Smooth muscle cell (in vitro differentiated cells): ENCODE measurements at regions not wholly inside any gene's neighbourhood (a gene's known extent, or its start where the extent isn't known, plus 50 kb on each side); places are given as distances from the start of the nearest gene placed in this dataset.

Experiments
- DNase-seq: peaks from one replicate; lab custom pipeline; 2025; ENCODE audit not compliant: unreplicated experiment; lab: John Stamatoyannopoulos, UW
- H2AFZ ChIP-seq: fragments of 200-600 bp; sonication (generic); 2 replicates; pipeline ENCODE4 v1.6.0; 2016; ENCODE audit warnings: antibody characterized with exemption, low read depth, mild to moderate bottlenecking
- H3F3A ChIP-seq: fragments of 200-600 bp; sonication (generic); 2 replicates; pipeline ENCODE4 v1.6.0; 2017; ENCODE audit warnings: antibody characterized with exemption, low read depth
- H3K27ac ChIP-seq: fragments of 200-600 bp; sonication (generic); 2 replicates; pipeline ENCODE4 v1.5.1; 2016; ENCODE audit warnings: low read depth, mild to moderate bottlenecking
- H3K27me3 ChIP-seq: fragments of 200-600 bp; sonication (generic); 2 replicates; pipeline ENCODE4 v1.6.1; 2016; ENCODE audit warnings: low read depth, mild to moderate bottlenecking
- H3K36me3 ChIP-seq: fragments of 200-600 bp; sonication (generic); 2 replicates; pipeline ENCODE4 v1.5.1; 2016; ENCODE audit warnings: low read depth
- H3K4me1 ChIP-seq: fragments of 200-600 bp; sonication (generic); 2 replicates; pipeline ENCODE4 v1.5.1; 2016; ENCODE audit warnings: low read depth
- H3K4me2 ChIP-seq: fragments of 200-600 bp; sonication (generic); 2 replicates; pipeline ENCODE4 v1.6.0; 2016; ENCODE audit warnings: mild to moderate bottlenecking
- H3K4me3 ChIP-seq: fragments of 200-600 bp; sonication (generic); 2 replicates; pipeline ENCODE4 v1.5.1; 2016; ENCODE audit warnings: mild to moderate bottlenecking
- H3K79me2 ChIP-seq: fragments of 200-600 bp; sonication (generic); 2 replicates; pipeline ENCODE4 v1.6.0; 2016; ENCODE audit warnings: low read depth, mild to moderate bottlenecking
- H3K9ac ChIP-seq: fragments of 200-600 bp; sonication (generic); 2 replicates; pipeline ENCODE4 v1.6.0; 2016; ENCODE audit warnings: low read depth
- H3K9me3 ChIP-seq: fragments of 200-600 bp; sonication (generic); replicated peaks from 2 replicates; pipeline ENCODE4 v1.5.1; 2016; ENCODE audit warnings: low read depth
- H4K20me1 ChIP-seq: fragments of 200-600 bp; sonication (generic); 2 replicates; pipeline ENCODE4 v1.6.0; 2016; ENCODE audit warnings: low read depth
- CTCF ChIP-seq: fragments of 200-600 bp; sonication (generic); IDR thresholded peaks from 2 replicates; pipeline ENCODE4 v1.5.1; 2017; ENCODE audit warnings: borderline replicate concordance, mild to moderate bottlenecking, antibody characterized with exemption; ENCODE audit not compliant: insufficient read depth, poor library complexity, severe bottlenecking
- WGBS: methylation state at CpG from one replicate; pipeline ENCODE4 v1.1.7; 2016; ENCODE audit warnings: low lambda C conversion rate; 5-methylcytosine and 5-hydroxymethylcytosine counted together

DNA sequence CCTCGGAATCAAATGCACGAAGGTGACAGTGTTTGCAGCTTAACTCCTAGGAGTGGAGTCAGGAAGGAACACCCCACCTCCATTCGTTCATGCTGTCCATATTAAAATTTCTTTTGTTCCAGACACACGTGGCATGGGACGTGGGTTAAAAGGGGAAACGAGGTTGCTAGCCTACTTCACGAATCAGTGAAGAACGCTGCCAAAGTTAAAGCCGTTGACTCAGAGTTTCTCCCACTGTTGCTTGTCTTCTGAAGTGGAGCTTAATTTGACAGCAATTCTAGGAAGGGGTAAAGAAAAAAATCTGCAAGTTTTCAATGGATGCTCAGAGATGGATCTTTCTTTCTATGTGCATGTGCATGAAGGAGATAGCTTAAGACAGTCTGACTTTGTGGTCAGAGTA lies 499.1 kb downstream of the CD83 start:
- Histone ChIP-seq H3K27me3 (peaks cover 13% of the 10 kb centered on the region), H2AFZ (no peak overlapping the region), H3K9ac (no peak overlapping the region), H3K27ac (no peak overlapping the region), H4K20me1 (no peaks in the 10 kb centered on the region), H3F3A (no peaks in the 10 kb centered on the region), H3K36me3 (no peaks in the 10 kb centered on the region), H3K79me2 (no peaks in the 10 kb centered on the region), H3K4me2 (no peak overlapping the region), H3K9me3 (no peaks in the 10 kb centered on the region), H3K4me3 (no peak overlapping the region), H3K4me1 (no peaks in the 10 kb centered on the region)
- 86% methylated on average over 9 of the region's 9 CpGs for WGBS
- DNase-seq = no peak
- no peak for TF ChIP-seq CTCF

DNA sequence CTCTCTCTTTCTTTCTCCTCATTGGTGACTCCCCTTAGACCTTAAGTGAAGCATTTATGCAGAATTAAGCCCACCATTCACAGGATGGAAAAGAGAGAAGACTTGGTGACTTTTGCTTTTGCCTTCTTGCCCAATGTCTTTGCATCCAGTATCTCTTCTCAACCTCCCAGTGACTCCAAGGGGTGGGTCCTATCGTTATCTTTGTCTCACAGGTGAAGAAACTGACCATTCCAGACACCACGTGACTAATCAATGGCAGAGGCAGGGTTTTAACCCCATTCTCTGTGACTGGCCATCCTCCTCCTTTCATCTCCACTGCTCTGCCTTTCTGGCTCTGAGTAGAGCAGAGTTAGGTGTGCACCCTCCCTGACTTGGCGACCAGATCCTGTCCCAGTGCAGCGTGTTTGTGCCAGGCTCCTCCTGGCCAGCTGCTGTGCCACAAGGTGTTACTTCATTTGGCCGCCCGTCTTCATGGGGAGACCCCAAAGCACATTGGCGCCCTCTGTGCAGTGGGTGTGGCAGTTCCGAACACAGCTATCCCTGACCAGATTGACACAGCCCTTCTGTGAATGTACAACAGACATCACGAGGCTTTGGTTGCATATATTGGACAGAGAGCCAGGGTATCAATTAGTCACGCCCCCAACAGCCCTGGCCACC lies 501.3 kb downstream of the CD83 start:
- TF ChIP-seq CTCF = no peak
- Histone ChIP-seq H3K9me3 (no peaks in the 10 kb centered on the region), H3K27me3 (peaks cover 13% of the 10 kb centered on the region), H4K20me1 (no peaks in the 10 kb centered on the region), H3K9ac (no peak overlapping the region), H3K36me3 (no peaks in the 10 kb centered on the region), H3K27ac (no peak overlapping the region), H3K79me2 (no peaks in the 10 kb centered on the region), H3K4me1 (no peaks in the 10 kb centered on the region), H3K4me2 (no peak overlapping the region), H2AFZ (no peak overlapping the region), H3K4me3 (no peak overlapping the region), H3F3A (no peaks in the 10 kb centered on the region)
- no peak for DNase-seq
- WGBS = 87% methylated on average over 10 of the region's 10 CpGs

DNA sequence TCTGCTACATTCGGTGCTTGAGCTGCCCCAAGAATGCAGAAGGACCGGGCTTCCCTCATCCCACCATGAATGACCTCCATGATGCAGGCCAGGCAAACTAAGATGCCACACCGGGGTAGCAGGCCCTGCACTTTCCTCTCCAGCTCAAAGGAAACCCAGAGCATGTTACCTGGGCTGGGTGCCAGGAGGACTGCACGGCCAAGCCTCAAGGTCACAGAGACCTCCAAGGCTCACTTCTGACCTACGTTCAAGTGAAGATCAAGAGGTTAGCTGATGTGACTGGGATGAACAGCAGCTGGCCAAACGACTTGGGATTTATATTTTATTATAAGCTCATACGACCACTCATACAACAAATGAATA lies 501.8 kb downstream of the CD83 start:
- 89% methylated on average over 7 of the region's 7 CpGs for WGBS

More for the DNA sequence above, 501.8 kb downstream of the CD83 start:
- no peaks in the 10 kb centered on the region for H3K79me2 ChIP-seq
- no peak for DNase-seq
- no peaks in the 10 kb centered on the region for H4K20me1 ChIP-seq
- no peaks in the 10 kb centered on the region for H3K36me3 ChIP-seq
- H3K27ac ChIP-seq = no peak overlapping the region
- no peak for TF ChIP-seq CTCF
- H3K9ac ChIP-seq = no peak overlapping the region
- H3K27me3 ChIP-seq = peaks cover 13% of the 10 kb centered on the region
- no peak overlapping the region for H3K4me2 ChIP-seq
- no peaks in the 10 kb centered on the region for H3F3A ChIP-seq
- no peak overlapping the region for H3K4me3 ChIP-seq
- no peak overlapping the region for H2AFZ ChIP-seq
- no peaks in the 10 kb centered on the region for H3K9me3 ChIP-seq
- H3K4me1 ChIP-seq = no peaks in the 10 kb centered on the region
